Thyroid gland (tissue), 4 donors: ENCODE measurements at regions not wholly inside any gene's neighbourhood (a gene's known extent, or its start where the extent isn't known, plus 50 kb on each side); places are given as distances from the start of the nearest gene placed in this dataset.

ENCODE experiments used
- DNase-seq, 2 donors: peaks; one replicate each; pipeline ENCODE4 v3.0.0-alpha.2; 2019
- H3K27ac ChIP-seq, 3 donors: fragments of 200-600 bp; sonication (generic); 1 replicate in 2 of 3; 2 replicates in 1 of 3; pipeline ENCODE4 v1.5.1; 2016 to 2019; ENCODE audit warnings: mild to moderate bottlenecking in 1 of 3, moderate library complexity in 1 of 3
- H3K27me3 ChIP-seq: fragments of 200-600 bp; sonication (generic); one replicate; pipeline ENCODE4 v1.5.1; 2019
- H3K36me3 ChIP-seq, 2 donors: fragments of 200-600 bp; sonication (generic); one replicate each; pipeline ENCODE4 v1.5.1; 2016 to 2019
- H3K4me1 ChIP-seq, 2 donors: fragments of 200-600 bp; sonication (generic); one replicate each; pipeline ENCODE4 v1.5.1; 2017 to 2019
- H3K4me3 ChIP-seq, 3 donors: fragments of 200-600 bp; sonication (generic); replicated peaks in 1 of 3; 1 replicate in 2 of 3; 2 replicates in 1 of 3; pipeline ENCODE4 v1.5.1; 2016; ENCODE audit warnings: mild to moderate bottlenecking in 1 of 3
- H3K9me3 ChIP-seq: fragments of 200-600 bp; sonication (generic); one replicate; pipeline ENCODE4 v1.5.1; 2017
- POLR2A ChIP-seq, 2 donors: fragments of 450-650 bp; IDR thresholded peaks; one replicate each; pipeline ENCODE4 v1.6.1; 2017; ENCODE audit warnings: antibody characterized with exemption in 2 of 2, mild to moderate bottlenecking in 2 of 2, moderate library complexity in 1 of 2
- WGBS, 2 donors: methylation state at CpG; one replicate each; pipeline ENCODE4 v1.1.5; 2017; 5-methylcytosine and 5-hydroxymethylcytosine counted together
- intact Hi-C: fragments of 100-400 bp; cut with DNase I; formaldehyde crosslinking; loops from one replicate; pipeline ENCODE4 v1.15.1; 2023
- TF ChIP-seq, protein P1 (sequence below), 6 experiments: fragments of 200-600 bp in 3 of 6; fragments of 450-650 bp in 3 of 6; sonication (generic) in 3 of 6; IDR thresholded peaks; one replicate each; pipeline ENCODE4 v1.5.1; 2016 to 2019; ENCODE audit warnings: antibody characterized with exemption in 6 of 6, mild to moderate bottlenecking in 2 of 6, inconsistent platforms in 1 of 6, moderate library complexity in 1 of 6

DNA sequence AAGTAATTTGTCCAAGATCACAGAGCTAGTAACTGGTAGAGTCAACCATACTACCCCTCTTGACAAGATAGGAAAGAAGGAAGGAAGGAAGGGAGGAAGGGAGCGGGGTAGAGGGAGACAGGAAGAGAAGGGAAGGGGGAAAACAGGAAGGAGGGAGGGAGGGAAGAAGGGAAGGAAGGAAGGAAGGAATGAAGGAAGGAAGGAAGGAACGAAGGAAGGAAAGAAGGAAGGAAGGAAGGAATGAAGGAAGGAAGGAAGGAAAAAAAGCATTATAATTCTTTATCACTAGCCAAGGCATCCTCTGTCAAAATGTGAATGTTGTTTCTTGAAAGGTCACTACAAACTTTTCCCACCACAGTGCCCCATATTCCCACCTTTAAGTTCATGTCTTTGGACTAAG is 223.6 kb downstream of the SHQ1 start:
- H3K9me3 ChIP-seq, result no peaks in the 10 kb centered on the region

GRCh38 chr3:72618739-72619138 is 229.5 kb downstream of the SHQ1 start:
- intact Hi-C loops, result no loop called here

More for the DNA sequence above, 223.6 kb downstream of the SHQ1 start:
- TF ChIP-seq, protein P1, sequence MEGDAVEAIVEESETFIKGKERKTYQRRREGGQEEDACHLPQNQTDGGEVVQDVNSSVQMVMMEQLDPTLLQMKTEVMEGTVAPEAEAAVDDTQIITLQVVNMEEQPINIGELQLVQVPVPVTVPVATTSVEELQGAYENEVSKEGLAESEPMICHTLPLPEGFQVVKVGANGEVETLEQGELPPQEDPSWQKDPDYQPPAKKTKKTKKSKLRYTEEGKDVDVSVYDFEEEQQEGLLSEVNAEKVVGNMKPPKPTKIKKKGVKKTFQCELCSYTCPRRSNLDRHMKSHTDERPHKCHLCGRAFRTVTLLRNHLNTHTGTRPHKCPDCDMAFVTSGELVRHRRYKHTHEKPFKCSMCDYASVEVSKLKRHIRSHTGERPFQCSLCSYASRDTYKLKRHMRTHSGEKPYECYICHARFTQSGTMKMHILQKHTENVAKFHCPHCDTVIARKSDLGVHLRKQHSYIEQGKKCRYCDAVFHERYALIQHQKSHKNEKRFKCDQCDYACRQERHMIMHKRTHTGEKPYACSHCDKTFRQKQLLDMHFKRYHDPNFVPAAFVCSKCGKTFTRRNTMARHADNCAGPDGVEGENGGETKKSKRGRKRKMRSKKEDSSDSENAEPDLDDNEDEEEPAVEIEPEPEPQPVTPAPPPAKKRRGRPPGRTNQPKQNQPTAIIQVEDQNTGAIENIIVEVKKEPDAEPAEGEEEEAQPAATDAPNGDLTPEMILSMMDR (IDR thresholded peaks at IDR 0.05), result no peak
- no peak for TF ChIP-seq POLR2A (IDR thresholded peaks at IDR 0.05)
- 77 to 81% methylated on average over 2 of the region's 2 CpGs for WGBS, 2 donors
- intact Hi-C loops, result no loop called here
- DNase-seq, result no peak
- Histone ChIP-seq H3K27ac (no peak overlapping the region), H3K4me3 (no peak overlapping the region), H3K4me1 (peaks cover 0 to 6% of the 10 kb centered on the region in 2 donors), H3K36me3 (no peaks in the 10 kb centered on the region), H3K27me3 (no peaks in the 10 kb centered on the region)

GRCh38 chr3:72617424-72618024 is 230.7 kb downstream of the SHQ1 start:
- no peak overlapping the region for H3K4me3 ChIP-seq
- 72 to 95% methylated on average over 5 of the region's 5 CpGs for WGBS, 2 donors
- H3K9me3 ChIP-seq, result no peaks in the 10 kb centered on the region
- H3K27me3 ChIP-seq, result no peaks in the 10 kb centered on the region
- no peak overlapping the region for H3K27ac ChIP-seq
- TF ChIP-seq, protein P1 (IDR thresholded peaks at IDR 0.05), result no peak
- TF ChIP-seq POLR2A (IDR thresholded peaks at IDR 0.05), result no peak
- intact Hi-C loops, result no loop called here
- H3K4me1 ChIP-seq, result no peaks in the 10 kb centered on the region
- no peaks in the 10 kb centered on the region for H3K36me3 ChIP-seq
- DNase-seq, result no peak

More at GRCh38 chr3:72618739-72619138, 229.5 kb downstream of the SHQ1 start:
- Histone ChIP-seq H3K4me1 (no peaks in the 10 kb centered on the region), H3K27me3 (no peaks in the 10 kb centered on the region), H3K27ac (no peak overlapping the region), H3K9me3 (no peaks in the 10 kb centered on the region), H3K36me3 (no peaks in the 10 kb centered on the region), H3K4me3 (no peak overlapping the region)
- WGBS, 2 donors, result 80 to 83% methylated on average over 6 of the region's 6 CpGs
- no peak for TF ChIP-seq POLR2A (IDR thresholded peaks at IDR 0.05)
- TF ChIP-seq, protein P1 (IDR thresholded peaks at IDR 0.05), result no peak
- no peak for DNase-seq

DNA sequence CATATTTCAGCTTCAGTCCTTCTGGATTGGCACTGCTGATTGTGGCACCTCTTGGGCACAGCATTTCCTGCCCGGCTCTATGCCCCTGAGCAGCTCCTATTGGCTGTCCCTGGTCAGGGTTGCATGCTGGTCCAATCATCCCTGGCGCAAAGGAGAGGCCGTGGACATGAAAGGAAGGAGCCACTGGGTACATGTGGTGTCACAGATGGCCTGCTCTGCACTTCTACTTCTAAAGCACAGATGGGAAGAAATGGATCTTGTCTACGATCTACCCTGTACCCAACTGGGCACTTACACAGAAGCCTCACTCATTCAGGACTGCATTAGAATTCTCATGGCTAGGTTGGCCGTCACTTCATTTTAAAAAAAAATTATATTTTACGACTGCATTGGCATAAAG is 232.5 kb downstream of the SHQ1 start:
- 96 to 97% methylated on average over 6 of the region's 6 CpGs for WGBS, 2 donors
- Histone ChIP-seq H3K9me3 (no peaks in the 10 kb centered on the region), H3K27me3 (no peaks in the 10 kb centered on the region), H3K27ac (no peak overlapping the region), H3K36me3 (no peaks in the 10 kb centered on the region), H3K4me3 (no peak overlapping the region), H3K4me1 (no peaks in the 10 kb centered on the region)
- intact Hi-C loops, result no loop called here
- TF ChIP-seq, protein P1 (IDR thresholded peaks at IDR 0.05), result no peak
- TF ChIP-seq POLR2A (IDR thresholded peaks at IDR 0.05), result no peak
- DNase-seq, result no peak

GRCh38 chr3:72615182-72615581 is 233.1 kb downstream of the SHQ1 start:
- H3K27ac ChIP-seq, result no peak overlapping the region
- DNase-seq, result no peak
- intact Hi-C loops, result no loop called here
- H3K27me3 ChIP-seq, result no peaks in the 10 kb centered on the region
- H3K4me3 ChIP-seq, result no peak overlapping the region
- no peaks in the 10 kb centered on the region for H3K4me1 ChIP-seq
- H3K36me3 ChIP-seq, result no peaks in the 10 kb centered on the region
- TF ChIP-seq POLR2A (IDR thresholded peaks at IDR 0.05), result no peak
- WGBS, 2 donors, result 83 to 85% methylated on average over 3 of the region's 3 CpGs
- H3K9me3 ChIP-seq, result no peaks in the 10 kb centered on the region
